ENCODE measurements at regions not wholly inside any gene's neighbourhood (a gene's known extent, or its start where the extent isn't known, plus 50 kb on each side); places are given as distances from the start of the nearest gene placed in this dataset.
"Not testable (repeated sequence)": the region's sequence is repeated elsewhere in the genome, so short reads cannot be mapped to it uniquely, and the experiment has no call there.

DNA sequence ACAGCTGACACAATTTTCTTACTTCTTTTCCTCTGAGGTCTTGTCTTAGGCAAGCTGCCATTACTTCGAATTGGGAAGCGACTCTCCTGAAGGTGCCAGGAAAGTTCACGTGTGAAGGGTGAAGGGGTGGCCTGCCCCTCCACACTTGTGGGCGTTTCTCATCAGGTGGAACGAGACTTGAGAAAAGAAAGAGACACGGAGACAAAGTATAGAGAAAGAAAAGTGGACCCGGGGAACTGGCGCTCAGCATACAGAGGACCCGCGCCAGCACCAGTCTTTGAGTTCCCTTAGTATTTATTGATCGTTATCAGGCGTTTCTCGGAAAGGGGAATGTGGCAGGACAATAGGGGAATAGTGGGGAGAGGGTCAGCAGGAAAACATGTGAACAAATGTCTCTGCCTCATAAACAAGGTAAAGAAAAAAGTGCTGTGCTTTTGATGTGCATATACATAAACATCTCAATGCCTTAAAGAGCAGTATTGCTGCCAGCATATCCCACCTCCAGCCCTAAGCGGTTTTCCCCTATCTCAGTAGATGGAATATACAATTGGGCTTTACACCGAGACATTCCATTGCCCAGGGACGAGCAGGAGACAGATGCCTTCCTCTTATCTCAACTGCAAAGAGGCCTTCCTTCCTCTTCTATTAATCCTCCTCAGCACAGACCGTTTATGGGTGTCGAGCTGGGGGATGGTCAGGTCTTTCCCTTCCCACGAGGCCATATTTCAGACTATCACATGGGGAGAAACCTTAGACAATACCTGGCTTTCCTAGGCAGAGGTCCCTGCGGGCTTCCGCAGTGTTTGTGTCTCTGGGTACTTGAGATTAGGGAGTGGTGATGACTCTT lies 367.0 kb upstream of the SGCG start:
- not testable (repeated sequence) for DNase-seq (ENCODE audit: low read depth); H3K9me3 Mint-ChIP-seq (ENCODE audit: unreplicated experiment); H3K4me2 ChIP-seq (ENCODE audit: low read length); H3K4me3 ChIP-seq (ENCODE audit: insufficient read depth, low read depth, low read length); H3K27me3 Mint-ChIP-seq (ENCODE audit: low read depth, unreplicated experiment); H3K9me3 ChIP-seq (ENCODE audit: insufficient read depth, low read depth, low read length); H3K4me1 ChIP-seq (ENCODE audit: insufficient read depth, low read length); H3K27ac ChIP-seq (ENCODE audit: low read depth, low read length); H3K4me3 Mint-ChIP-seq (ENCODE audit: unreplicated experiment); H3K36me3 ChIP-seq (ENCODE audit: insufficient read depth, low read length); H4K20me1 ChIP-seq (ENCODE audit: insufficient read depth, low read length); H3K79me2 ChIP-seq (ENCODE audit: insufficient read depth, low read length); H3K27me3 ChIP-seq (ENCODE audit: insufficient read depth, low read length); H2AFZ ChIP-seq (ENCODE audit: low read depth, low read length); H3K4me1 Mint-ChIP-seq (ENCODE audit: low read depth, unreplicated experiment); H3K9ac ChIP-seq (ENCODE audit: low read length); FAIRE-seq; H3K27ac Mint-ChIP-seq (ENCODE audit: unreplicated experiment); H3K36me3 Mint-ChIP-seq (ENCODE audit: low read depth, unreplicated experiment)

DNA sequence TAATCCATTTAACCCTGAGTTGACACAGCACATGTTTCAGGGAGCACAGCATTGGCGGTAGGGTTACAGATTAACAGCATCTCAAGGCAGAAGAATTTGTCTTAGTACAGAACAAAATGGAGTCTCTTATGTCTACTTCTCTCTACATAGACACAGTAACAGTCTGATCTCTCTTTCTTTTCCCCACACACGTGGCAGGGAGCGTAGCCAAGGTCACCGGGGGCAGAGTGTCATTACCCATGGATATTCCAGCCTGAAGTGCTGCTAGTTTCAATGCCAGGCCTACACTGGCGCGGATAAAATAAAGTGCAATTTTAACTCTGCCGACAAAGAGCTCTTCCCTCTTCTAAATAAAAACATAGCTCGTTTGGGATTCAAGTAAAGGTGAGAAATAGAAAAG lies 366.3 kb upstream of the SGCG start:
- not testable (repeated sequence) for H2AFZ ChIP-seq (ENCODE audit: low read depth, low read length); H3K9ac ChIP-seq (ENCODE audit: low read length); H3K4me3 ChIP-seq (ENCODE audit: insufficient read depth, low read depth, low read length); H3K4me1 Mint-ChIP-seq (ENCODE audit: low read depth, unreplicated experiment); H3K27me3 Mint-ChIP-seq (ENCODE audit: low read depth, unreplicated experiment); DNase-seq (ENCODE audit: low read depth); H3K9me3 Mint-ChIP-seq (ENCODE audit: unreplicated experiment); H3K9me3 ChIP-seq (ENCODE audit: insufficient read depth, low read depth, low read length); H3K36me3 Mint-ChIP-seq (ENCODE audit: low read depth, unreplicated experiment); H3K27ac ChIP-seq (ENCODE audit: low read depth, low read length); H3K36me3 ChIP-seq (ENCODE audit: insufficient read depth, low read length); H3K4me3 Mint-ChIP-seq (ENCODE audit: unreplicated experiment); H3K27ac Mint-ChIP-seq (ENCODE audit: unreplicated experiment); H4K20me1 ChIP-seq (ENCODE audit: insufficient read depth, low read length); FAIRE-seq; H3K27me3 ChIP-seq (ENCODE audit: insufficient read depth, low read length); H3K79me2 ChIP-seq (ENCODE audit: insufficient read depth, low read length); H3K4me1 ChIP-seq (ENCODE audit: insufficient read depth, low read length); H3K4me2 ChIP-seq (ENCODE audit: low read length)

- FAIRE-seq (no peak), DNase-seq (ENCODE audit: low read depth) (no peak)
- Histone ChIP-seq H3K4me1 (ENCODE audit: insufficient read depth, low read length) (no peaks in the 10 kb centered on the region), H3K79me2 (ENCODE audit: insufficient read depth, low read length) (no peaks in the 10 kb centered on the region), H3K9me3 (ENCODE audit: insufficient read depth, low read depth, low read length) (no peaks in the 10 kb centered on the region), H2AFZ (ENCODE audit: low read depth, low read length) (no peak overlapping the region), H3K4me3 (ENCODE audit: insufficient read depth, low read depth, low read length) (no peak overlapping the region), H4K20me1 (ENCODE audit: insufficient read depth, low read length) (no peaks in the 10 kb centered on the region), H3K27ac (ENCODE audit: low read depth, low read length) (no peak overlapping the region), H3K36me3 (ENCODE audit: insufficient read depth, low read length) (no peaks in the 10 kb centered on the region), H3K4me2 (ENCODE audit: low read length) (no peak overlapping the region), H3K9ac (ENCODE audit: low read length) (no peak overlapping the region), H3K27me3 (ENCODE audit: insufficient read depth, low read length) (no peaks in the 10 kb centered on the region)
- Mint-ChIP-seq H3K36me3 (ENCODE audit: low read depth, unreplicated experiment) (no peaks in the 10 kb centered on the region), H3K4me3 (ENCODE audit: unreplicated experiment) (no peak overlapping the region), H3K9me3 (ENCODE audit: unreplicated experiment) (no peaks in the 10 kb centered on the region), H3K27ac (ENCODE audit: unreplicated experiment) (no peak overlapping the region), H3K27me3 (ENCODE audit: low read depth, unreplicated experiment) (no peaks in the 10 kb centered on the region), H3K4me1 (ENCODE audit: low read depth, unreplicated experiment) (no peaks in the 10 kb centered on the region)
- TF ChIP-seq EZH2 (IDR thresholded peaks at IDR 0.05; ENCODE audit: insufficient read depth, low read length) (no peak), CTCF (IDR thresholded peaks at IDR 0.05; ENCODE audit: insufficient read depth, low read depth, low read length) (no peak)
These were observed 359.2 kb upstream of the SGCG start for GRCh38 chr13:22821589-22821988.
